Osteocyte (in vitro differentiated cells): ENCODE measurements at regions not wholly inside any gene's neighbourhood (a gene's known extent, or its start where the extent isn't known, plus 50 kb on each side); places are given as distances from the start of the nearest gene placed in this dataset.
A peak's percentile ranks its signal among the peaks of the same experiment; 100 is the strongest.

Experiments used
- DNase-seq: peaks from one replicate; pipeline ENCODE4 v3.0.0; 2021; ENCODE audit warnings: mixed read lengths; ENCODE audit not compliant: unreplicated experiment; ENCODE audit errors: extremely low spot score
- H3K27ac Mint-ChIP-seq: one replicate; pipeline ENCODE4 v1.8.0; 2021; ENCODE audit warnings: mild to moderate bottlenecking, mixed read lengths; ENCODE audit not compliant: unreplicated experiment
- H3K27me3 Mint-ChIP-seq: one replicate; pipeline ENCODE4 v1.8.0; 2021; ENCODE audit warnings: mixed read lengths; ENCODE audit not compliant: unreplicated experiment
- H3K36me3 Mint-ChIP-seq: one replicate; pipeline ENCODE4 v1.8.0; 2021; ENCODE audit warnings: mixed read lengths; ENCODE audit not compliant: unreplicated experiment
- H3K4me1 Mint-ChIP-seq: one replicate; pipeline ENCODE4 v1.8.0; 2021; ENCODE audit warnings: mixed read lengths; ENCODE audit not compliant: unreplicated experiment
- H3K4me3 Mint-ChIP-seq: one replicate; pipeline ENCODE4 v1.8.0; 2021; ENCODE audit warnings: mild to moderate bottlenecking, moderate library complexity, mixed read lengths; ENCODE audit not compliant: unreplicated experiment
- H3K9me3 Mint-ChIP-seq: one replicate; pipeline ENCODE4 v1.8.0; 2021; ENCODE audit warnings: mixed read lengths; ENCODE audit not compliant: unreplicated experiment
- CTCF ChIP-seq: fragments of 200-600 bp; sonication (generic); IDR thresholded peaks from 2 replicates; pipeline ENCODE4 v1.5.0; 2021; ENCODE audit warnings: antibody characterized with exemption, mild to moderate bottlenecking, moderate library complexity

- no peak for TF ChIP-seq CTCF
- Mint-ChIP-seq H3K4me1 (peaks cover 18% of the 10 kb centered on the region), H3K9me3 (no peaks in the 10 kb centered on the region)
Measured at GRCh38 chr12:25785134-25785533, 173.3 kb upstream of the RASSF8 start.

GRCh38 chr12:25787701-25788100 lies 170.8 kb upstream of the RASSF8 start:
- no peak for TF ChIP-seq CTCF
- Mint-ChIP-seq H3K4me1 (peaks cover 20% of the 10 kb centered on the region), H3K36me3 (peaks cover 3% of the 10 kb centered on the region), H3K27me3 (no peaks in the 10 kb centered on the region), H3K4me3 (no peak overlapping the region), H3K27ac (no peak overlapping the region), H3K9me3 (no peaks in the 10 kb centered on the region)
- no peak for DNase-seq

More at GRCh38 chr12:25785134-25785533, 173.3 kb upstream of the RASSF8 start:
- H3K4me3 Mint-ChIP-seq, result no peak overlapping the region
- no peaks in the 10 kb centered on the region for H3K27me3 Mint-ChIP-seq
- no peak for DNase-seq
- H3K27ac Mint-ChIP-seq, result no peak overlapping the region
- no peaks in the 10 kb centered on the region for H3K36me3 Mint-ChIP-seq

- DNase-seq, result no peak
- peaks cover 22% of the 10 kb centered on the region for H3K4me1 Mint-ChIP-seq
- no peak for TF ChIP-seq CTCF
- H3K9me3 Mint-ChIP-seq, result no peaks in the 10 kb centered on the region
- peaks cover 3% of the 10 kb centered on the region for H3K36me3 Mint-ChIP-seq
- H3K27me3 Mint-ChIP-seq, result no peaks in the 10 kb centered on the region
- no peak overlapping the region for H3K4me3 Mint-ChIP-seq
- H3K27ac Mint-ChIP-seq, result peak overlapping the region; percentile 1
Measured at GRCh38 chr12:25788707-25789442, 169.6 kb upstream of the RASSF8 start.

- Mint-ChIP-seq H3K36me3 (peaks cover 3% of the 10 kb centered on the region), H3K27me3 (no peaks in the 10 kb centered on the region), H3K9me3 (no peaks in the 10 kb centered on the region), H3K27ac (no peak overlapping the region), H3K4me3 (no peak overlapping the region), H3K4me1 (peaks cover 27% of the 10 kb centered on the region)
- TF ChIP-seq CTCF, result no peak
- no peak for DNase-seq
Measured at GRCh38 chr12:25789541-25789944, 168.9 kb upstream of the RASSF8 start.

- peaks cover 3% of the 10 kb centered on the region for H3K36me3 Mint-ChIP-seq
- DNase-seq, result no peak
- peaks cover 31% of the 10 kb centered on the region for H3K4me1 Mint-ChIP-seq
- H3K9me3 Mint-ChIP-seq, result no peaks in the 10 kb centered on the region
- H3K27me3 Mint-ChIP-seq, result no peaks in the 10 kb centered on the region
- H3K27ac Mint-ChIP-seq, result no peak overlapping the region
- no peak overlapping the region for H3K4me3 Mint-ChIP-seq
- no peak for TF ChIP-seq CTCF
Measured at GRCh38 chr12:25792031-25792430, 166.5 kb upstream of the RASSF8 start.
